B cell (primary cell): ENCODE measurements at regions not wholly inside any gene's neighbourhood (a gene's known extent, or its start where the extent isn't known, plus 50 kb on each side); places are given as distances from the start of the nearest gene placed in this dataset.
A peak's percentile ranks its signal among the peaks of the same experiment; 100 is the strongest.

Source experiments
- ATAC-seq: fragments of 200-7000 bp; cut with Tn5 transposase; one replicate; pipeline ENCODE4 v1.10.0; 2021; ENCODE audit warnings: low read depth, mild to moderate bottlenecking, moderate number of reproducible peaks, moderate library complexity
- CTCF ChIA-PET: fragments of 350-600 bp; sonication (Branson Sonifier 250); formaldehyde crosslinking; loops from one replicate; lab custom pipeline; 2021; ENCODE audit warnings: antibody characterized with exemption, inconsistent platforms; lab: Charles Lee
- POLR2A ChIA-PET: fragments of 350-600 bp; sonication (Branson Sonifier 250); formaldehyde crosslinking; loops from one replicate; lab custom pipeline; 2021; ENCODE audit warnings: antibody characterized with exemption; lab: Charles Lee
- DNase-seq: peaks from one replicate; pipeline ENCODE4 v3.0.0; 2013
- H2AFZ ChIP-seq: 2 replicates; pipeline ENCODE4 v1.6.1; 2012; ENCODE audit warnings: mild to moderate bottlenecking, low read depth, low read length; ENCODE audit not compliant: insufficient read depth, poor library complexity, severe bottlenecking
- H3K27ac ChIP-seq, 2 donors: 1 replicate in 1 of 2; 2 replicates in 1 of 2; pipeline ENCODE4 v1.5.1; 2012 to 2013; ENCODE audit warnings: low read length in 2 of 2, mild to moderate bottlenecking in 2 of 2, moderate library complexity in 1 of 2
- H3K27me3 ChIP-seq, 4 experiments: fragments of 200-600 bp in 1 of 4; sonication (generic) in 1 of 4; replicated peaks in 1 of 4; 1 replicate in 2 of 4; 2 replicates in 2 of 4; pipeline versions ENCODE4 v1.6.1 to v1.7.0; 2013 to 2016; ENCODE audit warnings: low read length in 3 of 4, mild to moderate bottlenecking in 2 of 4, mixed read lengths in 1 of 4, moderate library complexity in 1 of 4; ENCODE audit not compliant: insufficient read depth in 4 of 4, control insufficient read depth in 3 of 4; ENCODE audit errors: control extremely low read depth in 1 of 4
- H3K36me3 ChIP-seq, 2 experiments: replicated peaks in 1 of 2; 1 replicate in 1 of 2; 2 replicates in 1 of 2; pipeline versions ENCODE4 v1.6.1 to v1.7.1; 2013; ENCODE audit warnings: low read length in 1 of 2; ENCODE audit not compliant: insufficient read depth in 2 of 2, control insufficient read depth in 1 of 2; ENCODE audit errors: control extremely low read depth in 1 of 2, extremely low read depth in 1 of 2
- H3K4me1 ChIP-seq, 2 donors: fragments of 200-600 bp in 1 of 2; sonication (generic) in 1 of 2; 1 replicate in 1 of 2; 2 replicates in 1 of 2; pipeline versions ENCODE4 v1.5.1 to v1.6.1; 2013 to 2017; ENCODE audit warnings: low read length in 2 of 2; ENCODE audit not compliant: control insufficient read depth in 2 of 2, insufficient read depth in 2 of 2
- H3K4me2 ChIP-seq: replicated peaks from 2 replicates; pipeline ENCODE3; 2012; ENCODE audit warnings: mild to moderate bottlenecking, low read depth, low read length; ENCODE audit not compliant: poor library complexity, severe bottlenecking
- H3K4me3 ChIP-seq, 5 experiments: fragments of 200-600 bp in 1 of 5; sonication (generic) in 1 of 5; 1 replicate in 3 of 5; 2 replicates in 2 of 5; pipeline versions ENCODE4 v1.5.1 to v1.7.0; 2011 to 2016; ENCODE audit warnings: low read length in 4 of 5, mild to moderate bottlenecking in 4 of 5, low read depth in 2 of 5, control low read depth in 1 of 5, moderate library complexity in 1 of 5; ENCODE audit not compliant: insufficient read depth in 1 of 5; ENCODE audit errors: control extremely low read depth in 1 of 5, extremely low read depth in 1 of 5
- H3K79me2 ChIP-seq: fragments of 200-600 bp; sonication (generic); one replicate; pipeline ENCODE4 v1.6.0; 2016; ENCODE audit warnings: low read length; ENCODE audit not compliant: control insufficient read depth, insufficient read depth
- H3K9ac ChIP-seq: fragments of 200-600 bp; sonication (generic); 2 replicates; pipeline ENCODE4 v1.6.1; 2017; ENCODE audit warnings: mild to moderate bottlenecking, low read length, moderate library complexity
- H3K9me3 ChIP-seq, 3 donors: one replicate each; pipeline versions ENCODE4 v1.6.1 to v1.7.1; 2013; ENCODE audit warnings: low read length in 2 of 3; ENCODE audit not compliant: control insufficient read depth in 2 of 3, insufficient read depth in 1 of 3; ENCODE audit errors: control extremely low read depth in 1 of 3
- H4K20me1 ChIP-seq: 2 replicates; pipeline ENCODE4 v1.6.0; 2012; ENCODE audit warnings: mild to moderate bottlenecking, low read length; ENCODE audit not compliant: insufficient read depth, control insufficient read depth, poor library complexity, severe bottlenecking
- H3K27ac Mint-ChIP-seq: one replicate; pipeline ENCODE4 v1.8.0; 2021; ENCODE audit warnings: mixed read lengths
- H3K27me3 Mint-ChIP-seq: one replicate; pipeline ENCODE4 v1.8.0; 2021; ENCODE audit warnings: mixed read lengths
- H3K4me1 Mint-ChIP-seq: one replicate; pipeline ENCODE4 v1.8.0; 2021; ENCODE audit warnings: mixed read lengths
- H3K4me3 Mint-ChIP-seq: one replicate; pipeline ENCODE4 v1.8.0; 2021; ENCODE audit warnings: mixed read lengths
- H3K9me3 Mint-ChIP-seq: one replicate; pipeline ENCODE4 v1.8.0; 2022; ENCODE audit warnings: mixed read lengths; ENCODE audit not compliant: insufficient read depth
- EZH2 ChIP-seq: IDR thresholded peaks from 2 replicates; pipeline ENCODE4 v1.6.1; 2012; ENCODE audit warnings: borderline replicate concordance, low read depth, mild to moderate bottlenecking, moderate library complexity, low read length; ENCODE audit not compliant: insufficient read depth, poor library complexity, severe bottlenecking
- WGBS: methylation state at CpG from one replicate; pipeline ENCODE4 v1.1.5; 2013; ENCODE audit warnings: missing lambda C conversion rate; ENCODE audit not compliant: insufficient coverage; 5-methylcytosine and 5-hydroxymethylcytosine counted together
- intact Hi-C: fragments of 100-400 bp; cut with micrococcal nuclease; formaldehyde crosslinking; loops from one replicate; pipeline ENCODE4 v1.10.0; 2022
- TF ChIP-seq, protein P1 (sequence below): fragments of 200-600 bp; IDR thresholded peaks from one replicate; pipeline ENCODE4 v1.8.0; 2022; ENCODE audit warnings: antibody characterized with exemption, mild to moderate bottlenecking

- no peak overlapping the region for H3K4me2 ChIP-seq
- intact Hi-C loops: no loop called here
- H3K9me3 ChIP-seq: no peaks in the 10 kb centered on the region
- ChIA-PET POLR2A (interaction anchor here (0.7 to 0.8 kb wide), 2 partner anchors 10 to 174 kb away, joined by 4 to 9 read pairs; no protein-coding TSS in a partner anchor), CTCF (interaction anchor here (1.0 to 1.5 kb wide), 2 partner anchors 21 to 551 kb away, joined by 3 to 4 read pairs; no protein-coding TSS in a partner anchor)
- no peak overlapping the region for H2AFZ ChIP-seq
- 85% methylated on average over 4 of the region's 10 CpGs for WGBS
- no peaks in the 10 kb centered on the region for H3K36me3 ChIP-seq
- peaks cover 58 to 67% of the 10 kb centered on the region in 2 donors for H3K4me1 ChIP-seq
- no peaks in the 10 kb centered on the region for H3K79me2 ChIP-seq
- peak overlapping the region; percentile 65 for H3K27ac Mint-ChIP-seq
- no peaks in the 10 kb centered on the region for H3K9me3 Mint-ChIP-seq
- DNase-seq (no peak), ATAC-seq (no peak)
- H3K27me3 ChIP-seq: no peaks in the 10 kb centered on the region
- no peak overlapping the region for H3K9ac ChIP-seq
- no peaks in the 10 kb centered on the region for H4K20me1 ChIP-seq
- H3K4me1 Mint-ChIP-seq: peaks cover 64% of the 10 kb centered on the region
- H3K4me3 ChIP-seq: no peak overlapping the region
- TF ChIP-seq EZH2: no peak
- TF ChIP-seq, protein P1, sequence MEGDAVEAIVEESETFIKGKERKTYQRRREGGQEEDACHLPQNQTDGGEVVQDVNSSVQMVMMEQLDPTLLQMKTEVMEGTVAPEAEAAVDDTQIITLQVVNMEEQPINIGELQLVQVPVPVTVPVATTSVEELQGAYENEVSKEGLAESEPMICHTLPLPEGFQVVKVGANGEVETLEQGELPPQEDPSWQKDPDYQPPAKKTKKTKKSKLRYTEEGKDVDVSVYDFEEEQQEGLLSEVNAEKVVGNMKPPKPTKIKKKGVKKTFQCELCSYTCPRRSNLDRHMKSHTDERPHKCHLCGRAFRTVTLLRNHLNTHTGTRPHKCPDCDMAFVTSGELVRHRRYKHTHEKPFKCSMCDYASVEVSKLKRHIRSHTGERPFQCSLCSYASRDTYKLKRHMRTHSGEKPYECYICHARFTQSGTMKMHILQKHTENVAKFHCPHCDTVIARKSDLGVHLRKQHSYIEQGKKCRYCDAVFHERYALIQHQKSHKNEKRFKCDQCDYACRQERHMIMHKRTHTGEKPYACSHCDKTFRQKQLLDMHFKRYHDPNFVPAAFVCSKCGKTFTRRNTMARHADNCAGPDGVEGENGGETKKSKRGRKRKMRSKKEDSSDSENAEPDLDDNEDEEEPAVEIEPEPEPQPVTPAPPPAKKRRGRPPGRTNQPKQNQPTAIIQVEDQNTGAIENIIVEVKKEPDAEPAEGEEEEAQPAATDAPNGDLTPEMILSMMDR: no peak
- no peak overlapping the region for H3K27ac ChIP-seq
- H3K4me3 Mint-ChIP-seq: no peak overlapping the region
- H3K27me3 Mint-ChIP-seq: no peaks in the 10 kb centered on the region
These were observed 69.2 kb upstream of the ARL4C start for GRCh38 chr2:234565842-234566619.

GRCh38 chr2:234565201-234565600 is 68.3 kb upstream of the ARL4C start:
- intact Hi-C loops: no loop called here
- no peaks in the 10 kb centered on the region for H3K36me3 ChIP-seq
- no peaks in the 10 kb centered on the region for H3K79me2 ChIP-seq
- H4K20me1 ChIP-seq: no peaks in the 10 kb centered on the region
- peak overlapping the region in 1 of 5 experiments; percentile 3 for H3K4me3 ChIP-seq
- Mint-ChIP-seq H3K4me3 (peak overlapping the region; percentile 59), H3K4me1 (peaks cover 56% of the 10 kb centered on the region), H3K9me3 (no peaks in the 10 kb centered on the region), H3K27me3 (peaks cover under 1% of the 10 kb centered on the region), H3K27ac (peak overlapping the region; percentile 59)
- no peak overlapping the region for H2AFZ ChIP-seq
- peak overlapping the region; percentile 63 for H3K4me2 ChIP-seq
- H3K27ac ChIP-seq: peak overlapping the region in 1 of 2 donors; percentile 17
- no peak for TF ChIP-seq EZH2
- TF ChIP-seq, protein P1: no peak
- H3K9me3 ChIP-seq: no peaks in the 10 kb centered on the region
- no peaks in the 10 kb centered on the region for H3K27me3 ChIP-seq
- H3K4me1 ChIP-seq: peaks cover 50 to 59% of the 10 kb centered on the region in 2 donors
- ChIA-PET POLR2A (interaction anchor here (0.7 kb wide), 1 partner anchor 10 kb away, joined by 4 read pairs; no protein-coding TSS in a partner anchor), CTCF (interaction anchor here (1.2 to 1.5 kb wide), 4 partner anchors 17 to 1181 kb away, joined by 3 to 4 read pairs (median 4); no protein-coding TSS in a partner anchor)
- DNase-seq: no peak
- WGBS: no CpG with 5 or more reads among the region's 1 CpG
- peak; percentile 56 for ATAC-seq
- peak overlapping the region; percentile 17 for H3K9ac ChIP-seq
